ENCODE measurements at regions not wholly inside any gene's neighbourhood (a gene's known extent, or its start where the extent isn't known, plus 50 kb on each side); places are given as distances from the start of the nearest gene placed in this dataset.

- TF ChIP-seq POLR2AphosphoS5 (IDR thresholded peaks at IDR 0.05; ENCODE audit: borderline replicate concordance, low read depth, low read length): no peak
- TF ChIP-seq EZH2 (IDR thresholded peaks at IDR 0.05): no peak
These were observed 97.6 kb upstream of the CDH10 start for GRCh38 chr5:24742334-24742733.

Measured in SK-N-MC (cell line).